GM18907 (cell line): ENCODE measurements at regions not wholly inside any gene's neighbourhood (a gene's known extent, or its start where the extent isn't known, plus 50 kb on each side); places are given as distances from the start of the nearest gene placed in this dataset.
A peak's percentile ranks its signal among the peaks of the same experiment; 100 is the strongest.

ENCODE experiments used
- ATAC-seq: cut with Tn5 transposase; IDR thresholded peaks from one replicate; pipeline ENCODE4 v1.9.1; 2021; ENCODE audit warnings: mild to moderate bottlenecking, moderate library complexity; ENCODE audit not compliant: unreplicated experiment

GRCh38 chr13:103194871-103195270 is 128.7 kb upstream of the SLC10A2 start:
- no peak for ATAC-seq

GRCh38 chr13:103192511-103193135 is 126.4 kb upstream of the SLC10A2 start:
- ATAC-seq: no peak

DNA sequence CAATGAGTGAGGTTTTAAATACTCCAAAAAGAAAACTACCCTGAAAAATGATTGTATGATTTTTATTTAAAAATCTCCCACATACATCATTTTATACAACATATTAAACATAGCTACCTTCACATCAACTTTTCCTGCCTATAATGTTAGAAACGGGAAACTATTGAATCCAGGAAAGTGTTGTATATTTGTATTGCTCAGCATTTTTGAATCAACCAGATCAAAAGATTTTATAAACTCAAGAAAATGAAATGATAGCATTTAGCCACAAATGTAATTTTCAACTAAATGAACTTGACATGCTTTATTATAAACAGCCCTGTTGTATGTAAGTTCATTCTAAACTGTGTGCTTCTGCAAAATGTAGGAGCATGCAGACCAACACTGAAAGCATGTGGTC is 124.6 kb upstream of the SLC10A2 start:
- ATAC-seq: no peak

GRCh38 chr13:103188713-103189326 is 122.6 kb upstream of the SLC10A2 start:
- ATAC-seq: peak; percentile 79

DNA sequence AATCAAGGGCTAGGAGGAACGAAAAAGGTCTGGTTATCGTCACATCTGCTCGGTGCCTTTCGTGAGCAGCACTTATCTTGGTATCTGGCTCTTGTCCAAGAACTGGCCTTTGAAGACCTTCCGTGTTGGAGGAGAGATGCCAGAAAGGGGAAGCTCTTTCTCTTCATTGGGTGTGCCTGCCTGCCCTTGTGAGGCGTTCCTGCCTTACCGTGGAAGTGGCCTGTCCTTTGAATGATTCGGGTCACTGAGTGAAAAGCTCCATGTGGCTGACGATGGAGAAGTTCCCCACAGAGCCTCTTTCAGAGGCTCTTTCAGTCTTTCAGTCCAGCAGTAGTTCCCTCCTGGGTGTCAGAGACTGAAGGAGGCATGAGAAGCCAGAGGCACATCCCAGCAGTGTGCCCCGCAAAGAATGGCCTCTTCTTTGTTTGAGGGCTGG is 121.5 kb upstream of the SLC10A2 start:
- ATAC-seq: no peak

DNA sequence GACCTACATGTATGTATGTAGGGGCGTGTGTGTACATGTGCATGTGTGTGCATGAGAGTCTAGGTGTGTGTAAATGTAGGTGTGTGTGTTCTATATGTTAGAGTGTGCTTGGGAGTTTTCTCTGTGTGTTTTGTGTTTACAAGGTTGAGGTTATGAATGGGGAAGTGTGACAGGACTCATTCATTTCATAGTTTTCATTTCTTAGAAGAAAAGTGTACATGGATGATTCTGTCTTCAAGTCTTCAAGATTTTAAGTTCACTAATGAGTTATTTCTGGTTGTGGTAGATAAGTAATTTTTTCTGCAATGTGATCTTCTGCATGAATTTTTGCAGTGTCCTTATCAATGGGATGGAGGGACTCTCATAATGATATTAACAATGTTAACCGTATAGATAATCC is 118.2 kb upstream of the SLC10A2 start:
- no peak for ATAC-seq

DNA sequence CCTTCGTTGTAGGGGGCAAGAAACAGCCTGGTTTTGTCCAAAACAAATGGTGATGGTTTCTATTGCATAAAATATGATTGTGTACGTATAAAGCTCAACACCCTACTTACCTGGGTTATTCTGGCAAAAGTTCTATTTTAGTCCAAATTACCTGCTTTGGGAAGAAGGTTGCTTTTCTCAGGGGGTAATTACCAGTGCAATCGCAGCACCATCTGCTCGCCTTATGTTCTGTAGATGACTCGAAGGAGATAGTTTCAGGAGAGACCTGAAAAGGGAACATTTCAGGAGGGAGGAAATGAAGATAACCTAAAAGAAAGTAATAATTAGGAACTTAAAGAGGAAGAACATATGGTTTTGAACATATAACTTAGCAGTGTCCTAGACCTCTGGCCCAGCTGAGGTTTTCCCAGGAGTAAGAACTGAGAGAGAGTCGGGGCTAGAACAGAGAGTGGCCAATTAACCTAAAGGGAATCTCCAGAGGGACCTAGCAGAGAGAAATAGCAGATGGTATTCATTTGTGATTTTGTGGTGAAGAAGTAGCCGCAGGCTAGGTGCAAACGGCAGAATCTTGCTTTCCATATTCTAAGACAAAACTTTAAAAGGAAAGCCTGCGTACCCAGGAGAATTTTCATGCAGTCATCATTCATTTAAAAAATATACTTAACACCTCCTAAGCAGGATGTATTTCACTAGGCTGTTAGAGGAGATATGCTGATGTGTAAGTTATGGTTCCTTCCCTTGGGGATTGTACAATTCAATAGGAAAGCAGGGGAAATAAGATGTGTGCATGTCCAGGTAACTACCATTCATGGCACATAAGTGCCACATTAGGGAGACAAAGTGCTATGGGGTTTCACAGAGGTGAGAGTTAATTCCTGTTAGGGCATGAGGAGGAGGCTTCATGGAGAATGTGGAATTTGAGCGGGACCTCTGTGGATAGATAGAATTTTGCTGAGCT is 113.0 kb upstream of the SLC10A2 start:
- no peak for ATAC-seq

DNA sequence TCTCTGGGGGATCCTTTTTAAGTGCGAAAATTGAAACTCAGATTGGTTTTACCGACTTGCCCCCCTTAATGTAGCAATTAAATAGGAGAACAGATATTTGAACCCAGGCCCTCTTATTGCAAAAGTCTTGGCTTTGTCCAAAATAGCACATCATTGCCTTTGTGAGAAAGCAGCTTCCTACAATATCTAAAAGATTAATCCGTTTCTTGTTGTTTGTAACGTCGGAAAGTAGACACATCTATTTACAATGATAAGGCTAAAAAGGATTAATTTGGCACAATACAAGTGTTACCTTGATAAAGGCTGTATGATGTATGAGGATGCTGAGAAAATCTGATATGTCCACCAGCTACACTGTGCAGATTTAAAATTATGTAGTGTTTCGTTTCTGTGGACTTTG is 108.7 kb upstream of the SLC10A2 start:
- ATAC-seq: no peak

DNA sequence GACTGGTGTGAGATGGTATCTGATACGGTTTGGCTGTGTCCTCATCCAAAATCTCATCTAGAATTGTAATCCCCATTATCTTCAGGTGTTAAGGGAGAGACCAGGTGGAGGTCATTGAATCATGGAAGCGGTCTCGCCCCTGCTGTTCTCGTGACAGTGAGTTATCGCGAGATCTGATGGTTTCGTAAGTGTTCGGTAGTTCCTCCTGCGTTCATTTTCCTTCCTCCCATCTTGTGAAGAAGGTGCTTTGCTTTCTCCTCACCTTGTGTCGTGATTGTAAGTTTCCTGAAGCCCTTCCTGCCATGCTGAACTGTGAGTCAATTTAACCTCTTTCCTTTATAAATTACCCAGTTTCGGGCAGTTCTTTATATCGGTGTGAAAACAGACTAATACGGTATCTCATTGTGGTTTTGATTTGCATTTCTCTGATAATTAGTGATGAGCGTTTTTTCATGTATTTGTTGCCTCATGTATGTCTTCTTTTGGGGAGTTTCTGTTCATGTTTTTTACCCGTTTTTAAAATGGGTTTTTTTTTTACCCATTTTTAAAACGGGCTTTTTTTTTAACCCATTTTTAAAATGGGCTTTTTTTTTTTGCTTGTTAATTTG is 102.8 kb upstream of the SLC10A2 start:
- ATAC-seq: no peak

DNA sequence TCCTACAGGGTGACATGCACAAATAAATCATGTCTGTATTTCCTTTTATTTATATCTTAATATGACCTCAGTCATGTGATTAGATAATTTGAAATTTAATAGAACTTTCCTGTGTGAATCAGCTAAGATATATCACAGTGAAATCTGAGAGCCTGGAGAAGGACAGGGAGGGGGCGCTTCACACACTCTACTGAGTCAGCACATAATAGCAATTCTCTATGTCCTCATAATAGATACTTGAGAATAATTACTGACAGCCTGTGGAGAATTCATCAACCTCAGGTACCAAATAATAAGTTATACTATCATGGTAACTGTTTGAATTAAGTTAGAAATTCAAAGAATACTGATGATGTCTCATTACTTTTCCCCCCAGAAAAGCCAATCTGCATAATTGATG is 98.0 kb upstream of the SLC10A2 start:
- ATAC-seq: no peak

GRCh38 chr13:103161476-103161875 is 95.3 kb upstream of the SLC10A2 start:
- ATAC-seq: no peak

DNA sequence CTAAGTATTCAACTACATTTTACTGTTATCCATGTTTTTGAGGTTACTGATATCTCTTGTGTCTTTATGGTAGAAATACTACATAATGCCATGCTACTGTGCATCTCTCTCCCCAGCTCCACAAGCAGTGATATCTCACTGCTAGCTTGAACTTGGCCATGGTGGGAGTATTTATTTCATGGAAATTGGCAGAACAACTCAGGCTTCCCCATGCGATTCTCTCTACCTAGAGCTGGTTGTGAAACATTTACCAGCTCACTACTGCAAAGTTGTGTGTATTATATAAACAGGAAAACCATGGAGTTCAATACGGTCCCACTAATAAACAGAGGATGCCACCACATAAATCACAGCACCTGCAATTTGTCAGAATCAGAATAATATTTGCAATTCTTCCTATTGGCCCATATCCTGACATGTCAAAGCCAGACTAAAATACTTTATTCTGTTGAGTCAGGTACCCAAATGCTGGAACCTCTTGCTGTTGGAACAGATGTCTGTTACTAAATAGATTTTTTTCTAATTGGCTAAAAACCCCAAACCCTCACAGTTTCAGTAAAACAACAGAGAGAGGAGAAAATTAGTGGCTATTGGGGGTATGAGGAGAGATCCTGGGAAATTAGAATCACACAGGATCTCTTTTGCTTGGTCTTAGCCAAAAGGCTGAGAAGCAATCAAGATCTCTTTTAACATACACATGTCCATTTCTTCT is 91.4 kb upstream of the SLC10A2 start:
- no peak for ATAC-seq

GRCh38 chr13:103157016-103157415 is 90.8 kb upstream of the SLC10A2 start:
- no peak for ATAC-seq

DNA sequence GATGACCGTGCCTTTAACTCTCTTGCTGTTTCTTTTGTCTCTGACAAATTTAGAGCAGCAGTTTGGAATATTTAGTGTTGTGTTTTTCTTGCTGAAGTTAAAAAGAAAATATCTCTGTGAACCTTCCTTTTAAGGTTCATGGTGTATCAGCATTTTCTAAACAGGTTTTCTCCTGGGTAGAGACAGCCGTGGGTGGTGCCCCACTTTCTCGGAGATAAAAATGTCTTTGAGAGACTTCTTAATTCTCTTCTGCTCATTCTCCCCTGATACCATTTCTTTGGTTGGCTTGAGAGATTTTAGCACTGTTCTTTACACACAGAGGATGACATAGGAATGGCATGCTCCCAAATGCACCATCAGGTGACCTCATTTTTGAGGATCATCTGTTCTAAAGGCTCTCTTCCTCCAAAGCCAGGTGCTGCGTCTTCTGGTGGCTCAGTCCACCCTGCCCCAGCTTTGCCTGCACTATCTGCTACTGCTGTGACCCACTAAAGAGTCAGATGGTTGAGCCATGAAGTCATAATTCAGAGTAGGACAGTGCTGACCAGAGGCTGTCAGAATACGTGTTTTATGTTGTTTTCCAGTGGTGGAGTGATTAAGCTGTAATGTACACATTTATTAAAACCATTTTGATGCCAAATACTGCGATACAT is 90.3 kb upstream of the SLC10A2 start:
- ATAC-seq: no peak

DNA sequence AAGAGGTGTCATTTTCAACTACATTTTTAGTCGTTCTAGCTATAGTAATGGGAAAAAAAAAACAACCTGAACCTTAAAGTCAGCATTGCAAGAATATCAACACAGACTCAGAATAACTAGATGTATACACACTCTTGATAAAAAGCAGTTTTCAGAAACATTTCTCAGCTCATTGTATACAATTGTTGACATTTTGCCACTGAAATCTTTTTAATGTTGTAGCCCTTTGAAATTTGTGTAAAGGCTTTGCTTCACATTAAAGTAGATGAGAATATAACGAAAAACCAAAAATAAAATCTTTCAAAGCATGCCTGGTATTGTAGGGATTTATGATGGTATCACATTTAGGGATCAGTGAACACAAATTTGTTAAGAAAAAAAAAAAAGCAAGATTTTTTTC is 87.2 kb upstream of the SLC10A2 start:
- no peak for ATAC-seq

DNA sequence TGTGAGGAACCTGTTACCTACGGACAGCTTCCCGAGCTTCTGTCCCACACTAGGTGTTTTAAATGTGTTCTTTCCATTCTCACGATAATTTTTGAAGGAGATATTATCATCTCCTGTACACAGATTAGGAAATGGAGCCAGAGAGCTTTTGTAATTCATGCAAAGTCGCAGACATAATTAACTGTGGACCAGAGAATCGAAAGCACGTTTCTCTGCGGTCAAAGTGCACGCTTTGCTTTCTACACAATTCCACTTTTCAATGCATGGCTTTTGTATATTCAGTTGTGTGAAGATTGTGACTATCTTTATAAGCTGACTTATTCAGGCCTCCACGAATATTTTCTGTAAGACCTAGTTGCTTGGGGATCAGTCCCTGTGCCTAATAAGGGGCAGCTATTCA is 81.7 kb upstream of the SLC10A2 start:
- ATAC-seq: no peak

DNA sequence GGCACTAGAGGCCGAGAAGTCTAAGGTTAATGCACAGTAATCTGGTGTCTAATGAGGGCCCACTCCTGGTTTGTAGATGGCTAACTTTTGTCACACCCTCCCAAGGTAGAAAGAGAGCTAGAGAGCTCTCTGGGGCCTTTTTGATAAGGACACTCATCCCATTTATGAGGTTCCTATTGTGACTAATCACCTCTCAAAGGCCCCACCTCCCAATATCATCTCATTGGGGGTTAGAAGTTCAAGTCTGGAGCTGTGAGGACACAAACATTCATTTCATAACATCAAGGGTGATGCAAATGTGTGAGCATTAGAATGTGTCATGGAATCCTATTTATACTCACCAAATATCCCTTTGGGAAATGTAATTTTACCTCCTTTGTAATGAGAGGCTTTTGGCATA is 79.2 kb upstream of the SLC10A2 start:
- ATAC-seq: no peak

- no peak for ATAC-seq
Observed at GRCh38 chr13:103143432-103143831, 77.2 kb upstream of the SLC10A2 start.

GRCh38 chr13:103142151-103142550 is 75.9 kb upstream of the SLC10A2 start:
- no peak for ATAC-seq

- ATAC-seq: peak; percentile 97
Observed at GRCh38 chr13:103140001-103140671, 73.9 kb upstream of the SLC10A2 start.
